ENCODE measurements at regions not wholly inside any gene's neighbourhood (a gene's known extent, or its start where the extent isn't known, plus 50 kb on each side); places are given as distances from the start of the nearest gene placed in this dataset.

GRCh38 chr5:2465383-2465782 lies 286.1 kb downstream of the IRX2 start:
- H3K9me3 ChIP-seq (replicated peaks; ENCODE audit: control insufficient read depth, insufficient read depth, low read length), result peaks cover 4% of the 10 kb centered on the region
- TF ChIP-seq GATA2 (IDR thresholded peaks at IDR 0.05; ENCODE audit: insufficient read depth, insufficient read length, low read depth, low read length), result no peak
- TF ChIP-seq, protein P1, sequence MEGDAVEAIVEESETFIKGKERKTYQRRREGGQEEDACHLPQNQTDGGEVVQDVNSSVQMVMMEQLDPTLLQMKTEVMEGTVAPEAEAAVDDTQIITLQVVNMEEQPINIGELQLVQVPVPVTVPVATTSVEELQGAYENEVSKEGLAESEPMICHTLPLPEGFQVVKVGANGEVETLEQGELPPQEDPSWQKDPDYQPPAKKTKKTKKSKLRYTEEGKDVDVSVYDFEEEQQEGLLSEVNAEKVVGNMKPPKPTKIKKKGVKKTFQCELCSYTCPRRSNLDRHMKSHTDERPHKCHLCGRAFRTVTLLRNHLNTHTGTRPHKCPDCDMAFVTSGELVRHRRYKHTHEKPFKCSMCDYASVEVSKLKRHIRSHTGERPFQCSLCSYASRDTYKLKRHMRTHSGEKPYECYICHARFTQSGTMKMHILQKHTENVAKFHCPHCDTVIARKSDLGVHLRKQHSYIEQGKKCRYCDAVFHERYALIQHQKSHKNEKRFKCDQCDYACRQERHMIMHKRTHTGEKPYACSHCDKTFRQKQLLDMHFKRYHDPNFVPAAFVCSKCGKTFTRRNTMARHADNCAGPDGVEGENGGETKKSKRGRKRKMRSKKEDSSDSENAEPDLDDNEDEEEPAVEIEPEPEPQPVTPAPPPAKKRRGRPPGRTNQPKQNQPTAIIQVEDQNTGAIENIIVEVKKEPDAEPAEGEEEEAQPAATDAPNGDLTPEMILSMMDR (IDR thresholded peaks at IDR 0.05; ENCODE audit: extremely low read depth in 1 of 2, insufficient read depth in 1 of 2, low read depth in 1 of 2, low read length in 2 of 2), result no peak
- no peak for TF ChIP-seq FOS (IDR thresholded peaks at IDR 0.05; ENCODE audit: borderline replicate concordance, insufficient read depth, low read length)
- TF ChIP-seq JUN (IDR thresholded peaks at IDR 0.05; ENCODE audit: borderline replicate concordance, insufficient read depth, insufficient read length, low read depth), result no peak
- TF ChIP-seq MAX (IDR thresholded peaks at IDR 0.05; ENCODE audit: insufficient read depth, insufficient read length), result no peak
- no peak for TF ChIP-seq MYC (IDR thresholded peaks at IDR 0.05; ENCODE audit: low read depth, low read length)
- no peak overlapping the region for H3K4me2 ChIP-seq (ENCODE audit: insufficient read depth, low read length)
- no peaks in the 10 kb centered on the region for H3K36me3 ChIP-seq (ENCODE audit: control insufficient read depth in 2 of 2, extremely low read depth in 1 of 2, insufficient read depth in 2 of 2, low read length in 2 of 2)
- H3K4me1 ChIP-seq (ENCODE audit: control insufficient read depth, extremely low read depth, insufficient read depth, low read length), result no peaks in the 10 kb centered on the region
- DNase-seq (ENCODE audit: low read depth, low spot score) (no peak), FAIRE-seq (no peak)
- H4K20me1 ChIP-seq (replicated peaks; ENCODE audit: control insufficient read depth, extremely low read depth, insufficient read depth, low read length), result no peaks in the 10 kb centered on the region
- H3K9ac ChIP-seq (replicated peaks; ENCODE audit: extremely low read depth, insufficient read depth, low read length), result no peak overlapping the region
- H3K27ac ChIP-seq (ENCODE audit: insufficient read depth, low read depth, low read length), result no peak overlapping the region
- intact Hi-C loops (cut with micrococcal nuclease), result no loop called here
- no peak overlapping the region for H2AFZ ChIP-seq (ENCODE audit: low read depth, low read length)
- dilution Hi-C loops (cut with MboI; ENCODE audit: extremely low pct_ligation_motif_present, low sequenced_read_pairs), result no loop called here
- H3K79me2 ChIP-seq (ENCODE audit: control insufficient read depth, insufficient read depth, low read length), result no peaks in the 10 kb centered on the region
- ChIA-PET CTCF (no interaction called here), POLR2A (no interaction called here)
- H3K27me3 ChIP-seq (ENCODE audit: control insufficient read depth in 2 of 2, insufficient read depth in 2 of 2, low read length in 2 of 2), result no peaks in the 10 kb centered on the region
- BruUV-seq (replicated peaks), result no TSS peak
- no peaks in the 10 kb centered on the region for H3K9me1 ChIP-seq (replicated peaks; ENCODE audit: control insufficient read depth, extremely low read depth, insufficient read depth, low read length)
- no peak overlapping the region for H3K4me3 ChIP-seq (replicated peaks in 1 of 3; ENCODE audit: insufficient read depth in 1 of 3, low read depth in 1 of 3, low read length in 3 of 3)

- FAIRE-seq, result no peak
- Histone ChIP-seq H3K27ac (ENCODE audit: insufficient read depth, low read depth, low read length) (no peak overlapping the region), H4K20me1 (replicated peaks; ENCODE audit: control insufficient read depth, extremely low read depth, insufficient read depth, low read length) (no peaks in the 10 kb centered on the region), H3K4me3 (replicated peaks in 1 of 3; ENCODE audit: insufficient read depth in 1 of 3, low read depth in 1 of 3, low read length in 3 of 3) (no peak overlapping the region), H3K79me2 (ENCODE audit: control insufficient read depth, insufficient read depth, low read length) (no peaks in the 10 kb centered on the region), H3K4me1 (ENCODE audit: control insufficient read depth, extremely low read depth, insufficient read depth, low read length) (no peaks in the 10 kb centered on the region), H3K27me3 (ENCODE audit: control insufficient read depth in 2 of 2, insufficient read depth in 2 of 2, low read length in 2 of 2) (no peaks in the 10 kb centered on the region), H3K9me3 (replicated peaks; ENCODE audit: control insufficient read depth, insufficient read depth, low read length) (peaks cover 4% of the 10 kb centered on the region), H3K4me2 (ENCODE audit: insufficient read depth, low read length) (no peak overlapping the region), H3K9ac (replicated peaks; ENCODE audit: extremely low read depth, insufficient read depth, low read length) (no peak overlapping the region), H2AFZ (ENCODE audit: low read depth, low read length) (no peak overlapping the region), H3K9me1 (replicated peaks; ENCODE audit: control insufficient read depth, extremely low read depth, insufficient read depth, low read length) (no peaks in the 10 kb centered on the region), H3K36me3 (ENCODE audit: control insufficient read depth in 2 of 2, extremely low read depth in 1 of 2, insufficient read depth in 2 of 2, low read length in 2 of 2) (no peaks in the 10 kb centered on the region)
- TF ChIP-seq FOS (IDR thresholded peaks at IDR 0.05; ENCODE audit: borderline replicate concordance, insufficient read depth, low read length) (no peak), POLR2A (IDR thresholded peaks at IDR 0.05; ENCODE audit: low read depth, low read length) (no peak), POLR2AphosphoS5 (IDR thresholded peaks at IDR 0.05; ENCODE audit: insufficient read depth, low read depth, low read length) (no peak), MAX (IDR thresholded peaks at IDR 0.05; ENCODE audit: insufficient read depth, insufficient read length) (no peak), EZH2 (IDR thresholded peaks at IDR 0.05; ENCODE audit: borderline replicate concordance, low read depth, low read length, severe bottlenecking) (no peak), MYC (IDR thresholded peaks at IDR 0.05; ENCODE audit: low read depth, low read length) (no peak), JUN (IDR thresholded peaks at IDR 0.05; ENCODE audit: borderline replicate concordance, insufficient read depth, insufficient read length, low read depth) (no peak), GATA2 (IDR thresholded peaks at IDR 0.05; ENCODE audit: insufficient read depth, insufficient read length, low read depth, low read length) (no peak)
- TF ChIP-seq, protein P1 (IDR thresholded peaks at IDR 0.05; ENCODE audit: extremely low read depth in 1 of 2, insufficient read depth in 1 of 2, low read depth in 1 of 2, low read length in 2 of 2), result no peak
- BruUV-seq (replicated peaks), result no TSS peak
- intact Hi-C loops (cut with micrococcal nuclease), result no loop called here
- dilution Hi-C loops (cut with MboI; ENCODE audit: extremely low pct_ligation_motif_present, low sequenced_read_pairs), result no loop called here
- POLR2A ChIA-PET, result no interaction called here
- no peak for DNase-seq (ENCODE audit: low read depth, low spot score)
- CTCF ChIA-PET, result no interaction called here
Observed at GRCh38 chr5:2464141-2464540, 287.3 kb downstream of the IRX2 start.

Measured in endothelial cell of umbilical vein (primary cell).